H1 (cell line): ENCODE measurements at regions not wholly inside any gene's neighbourhood (a gene's known extent, or its start where the extent isn't known, plus 50 kb on each side); places are given as distances from the start of the nearest gene placed in this dataset.

Source experiments
- CTCF ChIA-PET: fragments of 300-600 bp; sonication (Branson Sonifier 250); formaldehyde crosslinking; loops from one replicate; lab custom pipeline; 2021; ENCODE audit not compliant: partially characterized antibody; lab: Charles Lee
- POLR2A ChIA-PET: fragments of 300-600 bp; sonication (Branson Sonifier 250); formaldehyde crosslinking; loops from one replicate; lab custom pipeline; 2021; ENCODE audit warnings: inconsistent platforms; ENCODE audit not compliant: partially characterized antibody; lab: Charles Lee
- DNase-seq, 2 experiments: peaks; one replicate each; pipeline versions ENCODE4 v3.0.0 to v3.0.0-alpha.2; 2010 to 2022; ENCODE audit warnings: low spot score in 2 of 2, low read depth in 1 of 2, mixed read lengths in 1 of 2
- FAIRE-seq: peaks from 2 replicates; lab custom pipeline; 2011; peaks lifted over from hg19 to GRCh38; lab: Jason Lieb, UNC
- H2AFZ ChIP-seq: 2 replicates; pipeline ENCODE4 v1.8.1; 2012; ENCODE audit warnings: low read length, inconsistent platforms
- H2AK5ac ChIP-seq: 2 replicates; pipeline ENCODE4 v1.6.1; 2013; ENCODE audit warnings: low read depth, low read length
- H2BK120ac ChIP-seq: replicated peaks from 2 replicates; pipeline ENCODE3; 2013; ENCODE audit warnings: low read depth, low read length, inconsistent platforms
- H2BK12ac ChIP-seq: 2 replicates; pipeline ENCODE4 v1.6.1; 2013; ENCODE audit warnings: low read depth, low read length
- H2BK15ac ChIP-seq: 2 replicates; pipeline ENCODE4 v1.6.1; 2013; ENCODE audit warnings: low read length
- H2BK20ac ChIP-seq: 2 replicates; pipeline ENCODE4 v1.6.1; 2013; ENCODE audit warnings: low read length
- H2BK5ac ChIP-seq: 2 replicates; pipeline ENCODE4 v1.6.1; 2013; ENCODE audit warnings: low read depth, low read length
- H3K14ac ChIP-seq: 2 replicates; pipeline ENCODE4 v1.6.1; 2013; ENCODE audit warnings: inconsistent platforms; ENCODE audit not compliant: insufficient read length
- H3K18ac ChIP-seq: 2 replicates; pipeline ENCODE4 v1.6.1; 2013; ENCODE audit warnings: low read length; ENCODE audit errors: extremely low read depth
- H3K23ac ChIP-seq: 2 replicates; pipeline ENCODE4 v1.6.1; 2013; ENCODE audit warnings: inconsistent platforms; ENCODE audit not compliant: insufficient read length
- H3K23me2 ChIP-seq: 2 replicates; pipeline ENCODE4 v1.6.1; 2013; ENCODE audit warnings: low read depth, low read length
- H3K27ac ChIP-seq: 2 replicates; pipeline ENCODE4 v1.6.1; 2011; ENCODE audit warnings: low read depth, low read length, inconsistent platforms
- H3K27me3 ChIP-seq, 4 experiments: replicated peaks in 1 of 4; 1 replicate in 1 of 4; 2 replicates in 3 of 4; pipeline versions ENCODE4 v1.6.1 to v1.8.1; 2011 to 2013; ENCODE audit warnings: low read length in 3 of 4, mild to moderate bottlenecking in 3 of 4, inconsistent platforms in 2 of 4, mixed read lengths in 2 of 4, moderate library complexity in 1 of 4; ENCODE audit not compliant: control insufficient read depth in 3 of 4, insufficient read depth in 3 of 4; ENCODE audit errors: extremely low read depth in 1 of 4
- H3K36me3 ChIP-seq, 4 experiments: 2 replicates each; pipeline versions ENCODE4 v1.6.1 to v1.8.1; 2011 to 2013; ENCODE audit warnings: mild to moderate bottlenecking in 4 of 4, low read length in 3 of 4, moderate library complexity in 2 of 4, control low read depth in 1 of 4, inconsistent platforms in 1 of 4; ENCODE audit not compliant: insufficient read depth in 4 of 4, control insufficient read depth in 2 of 4
- H3K4ac ChIP-seq: replicated peaks from 2 replicates; pipeline ENCODE3; 2013; ENCODE audit warnings: low read length, low read depth, mixed read lengths, inconsistent platforms; ENCODE audit not compliant: insufficient read length
- H3K4me1 ChIP-seq, 4 experiments: replicated peaks in 1 of 4; 1 replicate in 1 of 4; 2 replicates in 3 of 4; pipeline versions ENCODE4 v1.6.1 to v1.8.1; 2011 to 2013; ENCODE audit warnings: low read length in 3 of 4, inconsistent platforms in 2 of 4, mixed read lengths in 1 of 4; ENCODE audit not compliant: insufficient read depth in 4 of 4, control insufficient read depth in 3 of 4
- H3K4me2 ChIP-seq, 2 experiments: 2 replicates each; pipeline versions ENCODE4 v1.6.1 to v1.8.1; 2011 to 2013; ENCODE audit warnings: low read depth in 2 of 2, low read length in 2 of 2, control low read depth in 1 of 2, inconsistent platforms in 1 of 2, mild to moderate bottlenecking in 1 of 2; ENCODE audit not compliant: insufficient read depth in 1 of 2
- H3K4me3 ChIP-seq, 4 experiments: fragments of 200-600, 300-600 bp in 1 of 4; sonication (generic), shearing (Covaris generic), sonication (Bioruptor Twin) in 1 of 4; 2 replicates each; pipeline versions ENCODE4 v1.5.1 to v1.8.1; 2011 to 2016; ENCODE audit warnings: low read length in 4 of 4, low read depth in 3 of 4, control low read depth in 2 of 4, inconsistent platforms in 2 of 4, mild to moderate bottlenecking in 2 of 4, mixed read lengths in 1 of 4, moderate library complexity in 1 of 4; ENCODE audit not compliant: insufficient read depth in 2 of 4; ENCODE audit errors: extremely low read depth in 1 of 4
- H3K56ac ChIP-seq: replicated peaks from 2 replicates; pipeline ENCODE3; 2013; ENCODE audit warnings: low read depth, mild to moderate bottlenecking, mixed read lengths, low read length, inconsistent platforms; ENCODE audit not compliant: insufficient read length
- H3K79me1 ChIP-seq: 2 replicates; pipeline ENCODE4 v1.6.1; 2013; ENCODE audit warnings: low read depth, low read length, control low read depth
- H3K79me2 ChIP-seq, 2 experiments: 2 replicates each; pipeline versions ENCODE4 v1.6.1 to v1.8.1; 2012 to 2013; ENCODE audit warnings: low read length in 2 of 2, mild to moderate bottlenecking in 2 of 2, inconsistent platforms in 1 of 2; ENCODE audit not compliant: insufficient read depth in 2 of 2, control insufficient read depth in 1 of 2
- H3K9ac ChIP-seq, 4 experiments: replicated peaks in 1 of 4; 1 replicate in 1 of 4; 2 replicates in 3 of 4; pipeline versions ENCODE4 v1.6.1 to v1.8.1; 2011 to 2013; ENCODE audit warnings: low read depth in 3 of 4, low read length in 3 of 4, control low read depth in 2 of 4, mild to moderate bottlenecking in 2 of 4, moderate library complexity in 2 of 4, inconsistent platforms in 1 of 4; ENCODE audit errors: extremely low read depth in 1 of 4
- H3K9me3 ChIP-seq, 2 experiments: 2 replicates each; pipeline versions ENCODE4 v1.6.1 to v1.8.1; 2012 to 2013; ENCODE audit warnings: mild to moderate bottlenecking in 2 of 2, moderate library complexity in 2 of 2, control low read depth in 1 of 2, inconsistent platforms in 1 of 2, low read depth in 1 of 2, low read length in 1 of 2, mixed read lengths in 1 of 2; ENCODE audit not compliant: insufficient read depth in 2 of 2
- H4K20me1 ChIP-seq, 2 experiments: replicated peaks in 1 of 2; 2 replicates each; pipeline versions ENCODE3 to v1.8.1; 2011 to 2013; ENCODE audit warnings: inconsistent platforms in 2 of 2, low read length in 2 of 2, mild to moderate bottlenecking in 1 of 2; ENCODE audit not compliant: insufficient read depth in 2 of 2, control insufficient read depth in 1 of 2
- H4K5ac ChIP-seq: 2 replicates; pipeline ENCODE4 v1.6.1; 2013; ENCODE audit warnings: low read length, low read depth, mixed read lengths, inconsistent platforms; ENCODE audit not compliant: insufficient read length
- H4K8ac ChIP-seq: 2 replicates; pipeline ENCODE4 v1.8.0; 2013; ENCODE audit warnings: mild to moderate bottlenecking, moderate library complexity, low read length, inconsistent platforms; ENCODE audit not compliant: insufficient read depth; ENCODE audit errors: extremely low read depth
- H4K91ac ChIP-seq: replicated peaks from 2 replicates; pipeline ENCODE3; 2013; ENCODE audit warnings: low read length, mixed read lengths, inconsistent platforms; ENCODE audit not compliant: insufficient read length
- CTCF ChIP-seq, 3 experiments: IDR thresholded peaks; 1 replicate in 2 of 3; 2 replicates in 1 of 3; pipeline versions ENCODE4 v1.5.1 to v1.6.1; 2011; ENCODE audit warnings: low read length in 3 of 3, mild to moderate bottlenecking in 3 of 3, inconsistent platforms in 2 of 3, low read depth in 1 of 3, moderate library complexity in 1 of 3; ENCODE audit not compliant: insufficient read depth in 1 of 3; ENCODE audit errors: control extremely low read depth in 1 of 3
- HDAC6 ChIP-seq: IDR thresholded peaks from one replicate; pipeline ENCODE4 v1.7.1; 2012; ENCODE audit warnings: low read depth, mild to moderate bottlenecking, inconsistent platforms, low read length, moderate library complexity
- POLR2AphosphoS5 ChIP-seq: IDR thresholded peaks from 2 replicates; pipeline ENCODE4 v1.6.1; 2011; ENCODE audit warnings: low read depth, low read length
- RAD21 ChIP-seq, 2 experiments: IDR thresholded peaks in 1 of 2; conservative IDR thresholded peaks in 1 of 2; 2 replicates each; pipeline ENCODE4 v1.6.1; 2011; ENCODE audit warnings: low read depth in 2 of 2, low read length in 2 of 2, improper control_type of control experiment in 1 of 2, inconsistent platforms in 1 of 2, mild to moderate bottlenecking in 1 of 2, moderate library complexity in 1 of 2
- SIRT6 ChIP-seq: IDR thresholded peaks from one replicate; pipeline ENCODE4 v1.7.1; 2012; ENCODE audit warnings: low read length, inconsistent platforms
- SP2 ChIP-seq: IDR thresholded peaks from 2 replicates; pipeline ENCODE4 v1.6.1; 2012; ENCODE audit warnings: mild to moderate bottlenecking, low read length, inconsistent platforms
- ZNF274 ChIP-seq: IDR thresholded peaks from 2 replicates; pipeline ENCODE4 v1.7.0; 2012; ENCODE audit warnings: low read length, borderline replicate concordance; ENCODE audit errors: extremely low read depth
- WGBS, 2 experiments: shearing (Covaris generic) in 1 of 2; methylation state at CpG; one replicate each; pipeline versions ENCODE4 v1.1.6 to v1.1.7; 2013 to 2015; ENCODE audit warnings: low lambda C conversion rate in 2 of 2, mixed read lengths in 2 of 2, inconsistent platforms in 1 of 2, low coverage in 1 of 2, missing lambda C conversion rate in 1 of 2; ENCODE audit not compliant: insufficient replicate concordance in 2 of 2, insufficient coverage in 1 of 2, insufficient read length in 1 of 2; ENCODE audit errors: extremely low coverage in 1 of 2, missing lambda C conversion rate in 1 of 2; 5-methylcytosine and 5-hydroxymethylcytosine counted together

GRCh38 chr10:8323428-8324054 lies 269.1 kb downstream of the GATA3 start:
- H3K36me3 ChIP-seq, result no peaks in the 10 kb centered on the region
- no peak for FAIRE-seq
- no peak for TF ChIP-seq RAD21 (IDR thresholded peaks at IDR 0.05 in 1 of 2, conservative IDR thresholded peaks at IDR 0.05 in 1 of 2; ENCODE audit: low read depth in 2 of 2, low read length in 2 of 2)
- TF ChIP-seq CTCF (IDR thresholded peaks at IDR 0.05; ENCODE audit: control extremely low read depth in 1 of 3, insufficient read depth in 1 of 3, low read depth in 1 of 3, low read length in 3 of 3), result no peak
- TF ChIP-seq SIRT6, result no peak
- no peak for TF ChIP-seq SP2
- TF ChIP-seq HDAC6, result no peak
- TF ChIP-seq POLR2AphosphoS5, result no peak
- no peak for TF ChIP-seq ZNF274

More at GRCh38 chr10:8323428-8324054, 269.1 kb downstream of the GATA3 start:
- H3K4me1 ChIP-seq, result no peaks in the 10 kb centered on the region
- H4K20me1 ChIP-seq, result no peaks in the 10 kb centered on the region
- no peak overlapping the region for H2BK120ac ChIP-seq
- no peaks in the 10 kb centered on the region for H3K23me2 ChIP-seq
- H3K4ac ChIP-seq, result no peak overlapping the region
- H2BK20ac ChIP-seq, result no peak overlapping the region
- no peak for DNase-seq
- no peak overlapping the region for H2BK12ac ChIP-seq
- no peak overlapping the region for H3K23ac ChIP-seq
- no peaks in the 10 kb centered on the region for H3K27me3 ChIP-seq
- ChIA-PET POLR2A (interaction anchor here (0.8 kb wide), 1 partner anchor 8 kb away, joined by 3 read pairs; no protein-coding TSS in a partner anchor), CTCF (interaction anchor here (1.1 kb wide), 1 partner anchor 12 kb away, joined by 5 read pairs; no protein-coding TSS in a partner anchor)
- no peak overlapping the region for H3K4me3 ChIP-seq
- H4K91ac ChIP-seq, result no peak overlapping the region
- no peak overlapping the region for H2BK5ac ChIP-seq
- H4K5ac ChIP-seq, result no peak overlapping the region
- no peaks in the 10 kb centered on the region for H3K79me1 ChIP-seq
- H2AFZ ChIP-seq, result no peak overlapping the region
- H3K9ac ChIP-seq, result peak overlapping the region in 1 of 4 experiments; percentile 34; a peak in 1 of 7 replicates
- no peak overlapping the region for H3K18ac ChIP-seq
- WGBS, 2 experiments, result 81% methylated on average over 3 of the region's 3 CpGs; no CpG with 5 or more reads in 1 of the 2 experiments
- no peaks in the 10 kb centered on the region for H3K9me3 ChIP-seq
- no peak overlapping the region for H3K14ac ChIP-seq
- H3K27ac ChIP-seq, result no peak overlapping the region
- no peak overlapping the region for H4K8ac ChIP-seq
- H3K79me2 ChIP-seq, result no peaks in the 10 kb centered on the region
- no peak overlapping the region for H2AK5ac ChIP-seq
- no peak overlapping the region for H3K4me2 ChIP-seq
- H2BK15ac ChIP-seq, result no peak overlapping the region
- no peak overlapping the region for H3K56ac ChIP-seq
